Right lobe of liver (tissue), 4 donors: ENCODE measurements at regions not wholly inside any gene's neighbourhood (a gene's known extent, or its start where the extent isn't known, plus 50 kb on each side); places are given as distances from the start of the nearest gene placed in this dataset.

Experiments
- CTCF ChIP-seq, 4 donors: fragments of 200-600 bp in 3 of 4; fragments of 450-650 bp in 1 of 4; IDR thresholded peaks; one replicate each; pipeline versions ENCODE4 v1.5.1 to v1.8.0; 2016 to 2022; ENCODE audit warnings: antibody characterized with exemption in 4 of 4, mild to moderate bottlenecking in 2 of 4
- POLR2A ChIP-seq: fragments of 450-650 bp; IDR thresholded peaks from one replicate; pipeline ENCODE4 v1.6.1; 2017; ENCODE audit warnings: antibody characterized with exemption, mild to moderate bottlenecking
- donor health status: DM: no; HTN: no; CAD: no.
- donor health status: DM: no; HTN: no; CAD: no.
- donor health status: DM: no; HTN: yes; CAD: no.

GRCh38 chr12:108418164-108418890 lies 79.2 kb upstream of the CMKLR1 start:
- TF ChIP-seq CTCF (IDR thresholded peaks at IDR 0.05), result no peak
- TF ChIP-seq POLR2A, result no peak
